Retinal pigment epithelial cell (primary cell): ENCODE measurements at regions not wholly inside any gene's neighbourhood (a gene's known extent, or its start where the extent isn't known, plus 50 kb on each side); places are given as distances from the start of the nearest gene placed in this dataset.
"Not testable (repeated sequence)": the region's sequence is repeated elsewhere in the genome, so short reads cannot be mapped to it uniquely, and the experiment has no call there.

ENCODE experiments used
- DNase-seq: peaks from one replicate; pipeline ENCODE4 v3.0.0-alpha.2; 2010; ENCODE audit warnings: low read depth
- H3K4me3 ChIP-seq: 2 replicates; pipeline ENCODE4 v1.5.1; 2011; ENCODE audit warnings: mild to moderate bottlenecking, low read length, control low read depth, moderate library complexity
- CTCF ChIP-seq: conservative IDR thresholded peaks from 2 replicates; pipeline ENCODE4 v1.5.1; 2011; ENCODE audit warnings: low read depth, low read length, control low read depth, inconsistent platforms

- no peak overlapping the region for H3K4me3 ChIP-seq
- TF ChIP-seq CTCF = no peak
- no peak for DNase-seq
Measured at GRCh38 chr12:131340616-131341210, 370.2 kb upstream of the SFSWAP start.

GRCh38 chr12:131341608-131342007 is 369.3 kb upstream of the SFSWAP start:
- DNase-seq, H3K4me3 ChIP-seq: not testable (repeated sequence)

GRCh38 chr12:131343436-131343835 is 367.5 kb upstream of the SFSWAP start:
- H3K4me3 ChIP-seq = not testable (repeated sequence)

GRCh38 chr12:131344715-131345520 is 366.0 kb upstream of the SFSWAP start:
- not testable (repeated sequence) for DNase-seq

More at GRCh38 chr12:131343436-131343835, 367.5 kb upstream of the SFSWAP start:
- DNase-seq = not testable (repeated sequence)

DNA sequence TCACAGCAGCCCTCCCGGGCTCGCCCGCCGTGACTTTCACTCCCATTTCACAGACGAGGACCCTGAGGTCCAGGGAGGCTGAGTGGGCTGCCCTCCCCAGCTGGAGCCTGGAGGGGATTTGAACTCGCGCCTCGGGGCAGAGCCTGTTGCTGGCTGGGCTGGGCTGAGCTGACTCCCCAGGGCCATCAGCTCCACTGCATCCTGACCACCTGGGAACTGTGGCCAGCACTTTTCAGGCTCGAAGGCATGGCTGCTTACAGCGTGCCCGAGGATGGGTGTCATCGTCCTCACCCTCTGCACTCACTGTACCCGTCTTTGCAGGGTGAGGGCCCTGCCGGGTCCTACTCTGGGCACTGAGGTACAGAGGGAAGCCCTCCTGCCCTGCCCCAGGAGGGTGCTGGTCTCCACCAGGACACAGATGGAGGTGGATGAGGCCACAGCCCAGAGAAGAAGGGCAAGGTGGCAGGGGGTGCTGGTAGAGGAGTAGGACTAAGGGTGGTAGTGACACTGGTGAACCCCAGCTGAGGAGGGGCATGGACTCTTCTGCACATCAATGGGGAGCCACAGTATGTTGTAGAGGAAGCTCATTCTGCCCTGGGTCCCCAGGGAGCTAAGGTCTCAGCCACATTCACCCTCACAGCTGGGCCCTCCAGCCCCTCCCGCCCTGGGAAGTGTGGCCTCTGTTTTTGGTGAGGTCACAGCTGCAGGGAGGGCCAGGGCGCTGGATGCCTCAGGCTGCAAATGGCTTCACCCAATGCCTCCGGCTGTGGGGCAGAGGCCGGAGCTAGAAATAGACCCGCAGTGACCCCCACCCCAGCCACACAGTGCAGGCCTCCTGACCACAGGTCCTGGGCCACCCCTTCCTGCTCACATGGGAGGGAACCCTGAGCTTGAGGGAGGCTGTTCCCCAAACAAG is 365.1 kb upstream of the SFSWAP start:
- no peak overlapping the region for H3K4me3 ChIP-seq
- no peak for TF ChIP-seq CTCF
- DNase-seq = no peak

More at GRCh38 chr12:131344715-131345520, 366.0 kb upstream of the SFSWAP start:
- not testable (repeated sequence) for H3K4me3 ChIP-seq

- H3K4me3 ChIP-seq = no peak overlapping the region
- DNase-seq = no peak
- no peak for TF ChIP-seq CTCF
Measured at GRCh38 chr12:131346555-131347344, 364.1 kb upstream of the SFSWAP start.

GRCh38 chr12:131347345-131347714 is 363.6 kb upstream of the SFSWAP start:
- no peak for TF ChIP-seq CTCF
- no peak for DNase-seq
- H3K4me3 ChIP-seq = no peak overlapping the region

- H3K4me3 ChIP-seq = no peak overlapping the region
- TF ChIP-seq CTCF = no peak
- DNase-seq = no peak
Measured at GRCh38 chr12:131347732-131348131, 363.2 kb upstream of the SFSWAP start.
